ENCODE measurements at regions not wholly inside any gene's neighbourhood (a gene's known extent, or its start where the extent isn't known, plus 50 kb on each side); places are given as distances from the start of the nearest gene placed in this dataset.
A peak's percentile ranks its signal among the peaks of the same experiment; 100 is the strongest.

DNA sequence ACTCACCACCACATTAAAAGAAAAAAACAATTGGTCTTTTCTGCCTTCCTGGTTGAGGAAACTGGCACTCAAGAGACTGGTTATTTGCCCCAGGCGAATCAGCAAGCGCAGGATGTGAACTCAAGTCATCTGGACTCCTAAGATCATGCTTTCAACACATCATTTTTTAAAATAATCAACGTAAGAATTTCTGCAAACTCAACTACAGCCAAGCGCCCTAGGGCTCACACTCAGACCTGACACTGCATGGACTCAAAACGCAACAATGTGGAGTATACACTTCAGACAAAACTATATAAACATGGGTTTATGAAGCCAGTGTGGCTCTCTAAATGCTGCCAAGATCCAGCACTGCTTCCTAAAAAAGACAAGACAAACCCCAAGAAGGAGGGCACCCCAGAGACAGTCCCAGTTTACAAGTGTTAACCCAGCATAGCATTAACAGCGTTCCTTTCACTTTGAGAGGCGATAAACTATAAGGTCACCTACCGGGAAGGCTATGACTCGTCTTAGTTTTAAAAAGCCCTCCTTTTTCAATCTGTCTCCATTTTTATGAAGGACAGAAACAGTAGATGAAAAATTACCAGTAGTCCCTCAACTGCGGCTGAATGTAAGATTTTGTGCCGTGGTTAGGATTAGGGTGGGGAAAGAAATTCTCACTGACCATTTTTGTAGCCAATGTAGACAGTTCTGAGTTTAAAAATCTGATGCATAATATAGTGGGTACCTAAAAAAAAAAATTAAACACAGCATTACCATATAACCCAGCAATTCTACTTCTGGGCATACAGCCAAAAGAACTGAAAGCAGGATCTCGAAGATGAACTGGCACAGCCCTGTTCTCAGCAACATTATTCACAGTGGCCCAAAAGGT is 54.8 kb downstream of the SIPA1L2 start:
- Histone ChIP-seq H3K9me3 (ENCODE audit: control insufficient read depth, low read length) (no peaks in the 10 kb centered on the region), H3K36me3 (ENCODE audit: control insufficient read depth, insufficient read depth, low read length) (peaks cover 27% of the 10 kb centered on the region), H3K4me1 (ENCODE audit: control insufficient read depth, insufficient read depth, low read length) (peaks cover 26% of the 10 kb centered on the region), H3K4me3 (ENCODE audit: low read length) (no peak overlapping the region), H3K27me3 (ENCODE audit: control insufficient read depth, insufficient read depth, low read length, poor library complexity, severe bottlenecking) (peaks cover 9% of the 10 kb centered on the region), H3K27ac (ENCODE audit: low read depth, low read length) (no peak overlapping the region), H3K9ac (ENCODE audit: extremely low read depth, low read length, poor library complexity, severe bottlenecking) (no peak overlapping the region)
- Mint-ChIP-seq H3K9me3 (no peaks in the 10 kb centered on the region), H3K27me3 (ENCODE audit: insufficient read depth) (peaks cover 6% of the 10 kb centered on the region), H3K27ac (no peak overlapping the region), H3K4me1 (peaks cover 70% of the 10 kb centered on the region), H3K36me3 (ENCODE audit: low read depth) (no peaks in the 10 kb centered on the region), H3K4me3 (no peak overlapping the region)
- TF ChIP-seq, protein P1, sequence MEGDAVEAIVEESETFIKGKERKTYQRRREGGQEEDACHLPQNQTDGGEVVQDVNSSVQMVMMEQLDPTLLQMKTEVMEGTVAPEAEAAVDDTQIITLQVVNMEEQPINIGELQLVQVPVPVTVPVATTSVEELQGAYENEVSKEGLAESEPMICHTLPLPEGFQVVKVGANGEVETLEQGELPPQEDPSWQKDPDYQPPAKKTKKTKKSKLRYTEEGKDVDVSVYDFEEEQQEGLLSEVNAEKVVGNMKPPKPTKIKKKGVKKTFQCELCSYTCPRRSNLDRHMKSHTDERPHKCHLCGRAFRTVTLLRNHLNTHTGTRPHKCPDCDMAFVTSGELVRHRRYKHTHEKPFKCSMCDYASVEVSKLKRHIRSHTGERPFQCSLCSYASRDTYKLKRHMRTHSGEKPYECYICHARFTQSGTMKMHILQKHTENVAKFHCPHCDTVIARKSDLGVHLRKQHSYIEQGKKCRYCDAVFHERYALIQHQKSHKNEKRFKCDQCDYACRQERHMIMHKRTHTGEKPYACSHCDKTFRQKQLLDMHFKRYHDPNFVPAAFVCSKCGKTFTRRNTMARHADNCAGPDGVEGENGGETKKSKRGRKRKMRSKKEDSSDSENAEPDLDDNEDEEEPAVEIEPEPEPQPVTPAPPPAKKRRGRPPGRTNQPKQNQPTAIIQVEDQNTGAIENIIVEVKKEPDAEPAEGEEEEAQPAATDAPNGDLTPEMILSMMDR (conservative IDR thresholded peaks at IDR 0.05), result no peak
- 87 to 88% methylated on average over 9 to 12 of the region's 12 CpGs for WGBS, 2 experiments (ENCODE audit: insufficient coverage in 1 of 2, insufficient read length in 1 of 2)
- DNase-seq, result no peak

DNA sequence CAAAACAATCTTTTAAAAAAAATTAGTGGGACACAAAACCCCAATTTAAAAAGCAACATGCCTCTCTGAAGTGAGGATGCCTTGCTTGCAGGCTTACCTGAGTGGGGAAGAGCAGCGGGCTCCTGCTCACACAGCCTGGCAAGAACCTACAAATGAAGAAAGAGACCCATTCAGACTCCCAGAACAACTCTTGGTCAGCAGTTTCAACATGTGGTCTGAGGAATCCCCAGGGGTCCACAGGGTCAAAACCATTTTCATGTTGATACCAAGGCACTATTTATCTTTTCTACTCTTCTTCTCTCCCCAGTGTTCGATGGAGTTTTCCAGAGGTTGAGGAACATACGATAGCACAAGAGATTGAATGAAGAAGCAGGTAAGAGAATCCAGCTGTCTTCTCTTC is 55.9 kb downstream of the SIPA1L2 start:
- Mint-ChIP-seq H3K4me3 (no peak overlapping the region), H3K27me3 (ENCODE audit: insufficient read depth) (no peaks in the 10 kb centered on the region), H3K4me1 (peaks cover 66% of the 10 kb centered on the region), H3K27ac (no peak overlapping the region), H3K36me3 (ENCODE audit: low read depth) (no peaks in the 10 kb centered on the region), H3K9me3 (no peaks in the 10 kb centered on the region)
- peaks cover 5% of the 10 kb centered on the region for H3K27me3 ChIP-seq (ENCODE audit: control insufficient read depth, insufficient read depth, low read length, poor library complexity, severe bottlenecking)
- H3K4me3 ChIP-seq (ENCODE audit: low read length), result no peak overlapping the region
- 95 to 100% methylated on average over 1 to 3 of the region's 3 CpGs for whole genome bisulfite sequencing, 2 experiments (ENCODE audit: insufficient coverage in 1 of 2, insufficient read length in 1 of 2)
- no peak overlapping the region for H3K9ac ChIP-seq (ENCODE audit: extremely low read depth, low read length, poor library complexity, severe bottlenecking)
- no peak for DNase-seq
- peaks cover 22% of the 10 kb centered on the region for H3K4me1 ChIP-seq (ENCODE audit: control insufficient read depth, insufficient read depth, low read length)
- TF ChIP-seq, protein P1 (conservative IDR thresholded peaks at IDR 0.05), result no peak
- no peaks in the 10 kb centered on the region for H3K9me3 ChIP-seq (ENCODE audit: control insufficient read depth, low read length)
- peaks cover 27% of the 10 kb centered on the region for H3K36me3 ChIP-seq (ENCODE audit: control insufficient read depth, insufficient read depth, low read length)
- H3K27ac ChIP-seq (ENCODE audit: low read depth, low read length), result no peak overlapping the region

DNA sequence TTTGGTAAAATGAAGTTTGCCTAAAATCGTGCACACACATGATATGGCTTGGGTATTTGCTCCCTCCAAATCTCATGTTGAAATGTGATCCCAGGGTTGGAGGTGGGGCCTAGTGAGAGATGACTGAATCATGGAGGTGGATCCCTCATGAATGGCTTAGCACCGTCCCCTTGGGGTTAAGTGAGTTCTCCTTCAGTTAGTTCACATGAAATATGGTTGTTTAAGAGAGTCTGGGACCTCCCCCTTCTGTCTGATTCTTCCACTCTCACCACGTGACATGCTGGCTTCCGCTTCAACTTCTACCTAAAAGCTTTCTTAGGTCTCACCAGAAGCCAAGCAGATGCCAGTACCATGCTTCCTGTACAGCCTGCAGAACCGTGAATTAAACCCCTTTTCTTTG is 58.4 kb downstream of the SIPA1L2 start:
- no peaks in the 10 kb centered on the region for H3K27me3 Mint-ChIP-seq (ENCODE audit: insufficient read depth)
- H3K4me3 ChIP-seq (ENCODE audit: low read length), result no peak overlapping the region
- 85 to 100% methylated on average over 3 to 5 of the region's 5 CpGs for WGBS, 2 experiments (ENCODE audit: insufficient coverage in 1 of 2, insufficient read length in 1 of 2)
- no peaks in the 10 kb centered on the region for H3K9me3 Mint-ChIP-seq
- H3K4me3 Mint-ChIP-seq, result no peak overlapping the region
- H3K27me3 ChIP-seq (ENCODE audit: control insufficient read depth, insufficient read depth, low read length, poor library complexity, severe bottlenecking), result no peaks in the 10 kb centered on the region
- DNase-seq, result no peak
- no peak overlapping the region for H3K9ac ChIP-seq (ENCODE audit: extremely low read depth, low read length, poor library complexity, severe bottlenecking)
- H3K27ac ChIP-seq (ENCODE audit: low read depth, low read length), result no peak overlapping the region
- peak overlapping the region; percentile 6 for H3K27ac Mint-ChIP-seq
- peaks cover 68% of the 10 kb centered on the region for H3K4me1 Mint-ChIP-seq
- H3K4me1 ChIP-seq (ENCODE audit: control insufficient read depth, insufficient read depth, low read length), result peaks cover 18% of the 10 kb centered on the region
- H3K9me3 ChIP-seq (ENCODE audit: control insufficient read depth, low read length), result no peaks in the 10 kb centered on the region
- TF ChIP-seq, protein P1 (conservative IDR thresholded peaks at IDR 0.05), result no peak
- H3K36me3 Mint-ChIP-seq (ENCODE audit: low read depth), result no peaks in the 10 kb centered on the region
- peaks cover 26% of the 10 kb centered on the region for H3K36me3 ChIP-seq (ENCODE audit: control insufficient read depth, insufficient read depth, low read length)

Data from endodermal cell (in vitro differentiated cells).